HCT116 (cell line): ENCODE measurements at regions not wholly inside any gene's neighbourhood (a gene's known extent, or its start where the extent isn't known, plus 50 kb on each side); places are given as distances from the start of the nearest gene placed in this dataset.

ENCODE experiments used
- ATAC-seq: fragments of 200-7000 bp; cut with Tn5 transposase; 2 replicates; pipeline ENCODE4 v1.9.1; 2020; ENCODE audit warnings: mild to moderate bottlenecking, moderate library complexity
- BruUV-seq: library from RNA; stranded (reverse); fragments of 400-500 nt; replicated peaks from 2 replicates; lab custom pipeline; 2021; lab: Mats Ljungman, UMichigan
- CTCF ChIA-PET: fragments of 300-600 bp; sonication (Branson Sonifier 250); formaldehyde crosslinking; loops from one replicate; lab custom pipeline; 2021; ENCODE audit warnings: antibody characterized with exemption; lab: Charles Lee
- POLR2A ChIA-PET: fragments of 300-600, 350-600 bp; sonication (Branson Sonifier 250); formaldehyde crosslinking; loops from one replicate; lab custom pipeline; 2021; ENCODE audit warnings: antibody characterized with exemption; lab: Charles Lee
- RAD21 ChIA-PET, 2 experiments: fragments of 300-600 bp; sonication (Branson Sonifier 250); formaldehyde crosslinking; loops; one replicate each; lab custom pipeline; 2023; ENCODE audit warnings: low total read pairs in 2 of 2; ENCODE audit not compliant: uncharacterized antibody in 2 of 2, unreplicated experiment in 2 of 2, low non-redundant PET in 1 of 2; lab: Charles Lee
- DNase-seq: peaks from one replicate; pipeline ENCODE4 v3.0.0-alpha.2; 2010; ENCODE audit warnings: low read depth, low spot score
- H2AFZ ChIP-seq: fragments of 200-600 bp; shearing (Covaris generic), sonication (generic); 2 replicates; pipeline ENCODE4 v1.6.1; 2017; ENCODE audit warnings: low read depth, mixed run types, mixed read lengths, antibody characterized with exemption, low read length; ENCODE audit not compliant: poor library complexity, severe bottlenecking
- H3K27ac ChIP-seq: 2 replicates; pipeline ENCODE4 v1.5.1; 2012; ENCODE audit warnings: low read depth, low read length
- H3K27me3 ChIP-seq: fragments of 200-600 bp; sonication (generic); 2 replicates; pipeline ENCODE4 v1.6.1; 2016; ENCODE audit warnings: mixed run types, low read length, mixed read lengths; ENCODE audit not compliant: insufficient read depth
- H3K36me3 ChIP-seq, 2 experiments: fragments of 200-500 bp in 1 of 2; fragments of 200-600 bp in 1 of 2; sonication (Bioruptor generic) in 1 of 2; sonication (generic) in 1 of 2; 2 replicates each; pipeline versions ENCODE4 v1.5.1 to v1.6.1; 2014 to 2016; ENCODE audit warnings: low read length in 2 of 2, inconsistent platforms in 1 of 2, mixed read lengths in 1 of 2, mixed run types in 1 of 2; ENCODE audit not compliant: insufficient read depth in 2 of 2, control insufficient read depth in 1 of 2
- H3K4me1 ChIP-seq, 2 experiments: fragments of 200-600 bp in 1 of 2; sonication (generic) in 1 of 2; 2 replicates each; pipeline versions ENCODE4 v1.5.1 to v1.6.1; 2012 to 2017; ENCODE audit warnings: low read length in 2 of 2, inconsistent platforms in 1 of 2, mild to moderate bottlenecking in 1 of 2, mixed read lengths in 1 of 2, mixed run types in 1 of 2, moderate library complexity in 1 of 2; ENCODE audit not compliant: insufficient read depth in 2 of 2, control insufficient read depth in 1 of 2
- H3K4me2 ChIP-seq: fragments of 200-600 bp; sonication (generic); 2 replicates; pipeline ENCODE4 v1.6.1; 2017; ENCODE audit warnings: mixed run types, low read length, mixed read lengths
- H3K4me3 ChIP-seq, 2 experiments: fragments of 200-600 bp in 1 of 2; sonication (generic) in 1 of 2; replicated peaks in 1 of 2; 2 replicates each; pipeline ENCODE4 v1.5.1; 2011 to 2016; ENCODE audit warnings: low read length in 2 of 2, control low read depth in 1 of 2, low read depth in 1 of 2, mild to moderate bottlenecking in 1 of 2, mixed read lengths in 1 of 2, mixed run types in 1 of 2
- H3K79me2 ChIP-seq: fragments of 200-600 bp; sonication (generic); 2 replicates; pipeline ENCODE4 v1.6.1; 2017; ENCODE audit warnings: mild to moderate bottlenecking, mixed run types, low read length, moderate library complexity, mixed read lengths; ENCODE audit not compliant: insufficient read depth
- H3K9ac ChIP-seq: fragments of 200-600 bp; sonication (generic); 2 replicates; pipeline ENCODE4 v1.6.1; 2016; ENCODE audit warnings: low read length, mixed read lengths
- H3K9me2 ChIP-seq: fragments of 200-600 bp; sonication (generic), shearing (Covaris generic); 2 replicates; pipeline ENCODE4 v1.6.1; 2017; ENCODE audit warnings: mixed run types, mild to moderate bottlenecking, moderate library complexity; ENCODE audit not compliant: insufficient read depth
- H3K9me3 ChIP-seq, 2 experiments: fragments of 200-500 bp in 1 of 2; fragments of 200-600 bp in 1 of 2; sonication (Bioruptor generic) in 1 of 2; sonication (generic) in 1 of 2; 2 replicates each; pipeline ENCODE4 v1.6.1; 2014 to 2017; ENCODE audit warnings: low read length in 2 of 2, mixed read lengths in 2 of 2, inconsistent platforms in 1 of 2, low read depth in 1 of 2, mild to moderate bottlenecking in 1 of 2, mixed run types in 1 of 2, moderate library complexity in 1 of 2; ENCODE audit not compliant: control insufficient read depth in 1 of 2, insufficient read depth in 1 of 2
- H4K20me1 ChIP-seq: fragments of 200-600 bp; sonication (generic), shearing (Covaris generic); 2 replicates; pipeline ENCODE4 v1.6.1; 2017; ENCODE audit warnings: mixed run types, mild to moderate bottlenecking, moderate library complexity; ENCODE audit not compliant: insufficient read depth
- CEBPB ChIP-seq: IDR thresholded peaks from 2 replicates; pipeline ENCODE4 v1.6.1; 2012; ENCODE audit warnings: low read depth
- EGR1 ChIP-seq: IDR thresholded peaks from 2 replicates; pipeline ENCODE4 v1.6.1; 2012; ENCODE audit warnings: low read depth
- ELF1 ChIP-seq: IDR thresholded peaks from 2 replicates; pipeline ENCODE4 v1.6.1; 2012; ENCODE audit warnings: low read depth, borderline replicate concordance
- EZH2 ChIP-seq: fragments of 200-600 bp; sonication (generic); IDR thresholded peaks from 2 replicates; pipeline ENCODE4 v1.6.1; 2017; ENCODE audit warnings: antibody characterized with exemption, mixed run types
- EZH2phosphoT487 ChIP-seq: fragments of 200-600 bp; IDR thresholded peaks from 2 replicates; pipeline ENCODE4 v1.6.1; 2018; ENCODE audit warnings: antibody characterized with exemption, borderline replicate concordance
- FOSL1 ChIP-seq: IDR thresholded peaks from 2 replicates; pipeline ENCODE4 v1.6.1; 2012; ENCODE audit warnings: low read depth
- JUND ChIP-seq: IDR thresholded peaks from 2 replicates; pipeline ENCODE4 v1.6.1; 2012
- POLR2AphosphoS5 ChIP-seq: IDR thresholded peaks from 2 replicates; pipeline ENCODE4 v1.6.1; 2011; ENCODE audit warnings: mild to moderate bottlenecking, low read depth, low read length, moderate library complexity
- RAD21 ChIP-seq: IDR thresholded peaks from 2 replicates; pipeline ENCODE4 v1.6.1; 2012; ENCODE audit warnings: low read depth, mild to moderate bottlenecking
- SP1 ChIP-seq: IDR thresholded peaks from 2 replicates; pipeline ENCODE4 v1.6.1; 2012; ENCODE audit warnings: low read depth
- SRF ChIP-seq: IDR thresholded peaks from 2 replicates; pipeline ENCODE4 v1.6.1; 2012; ENCODE audit warnings: low read depth
- TCF7L2 ChIP-seq: IDR thresholded peaks from 2 replicates; pipeline ENCODE4 v1.7.0; 2011; ENCODE audit warnings: borderline replicate concordance, inconsistent platforms; ENCODE audit not compliant: insufficient read depth, insufficient read length; ENCODE audit errors: extremely low read depth
- YY1 ChIP-seq: IDR thresholded peaks from 2 replicates; pipeline ENCODE4 v1.6.1; 2011; ENCODE audit warnings: low read length, low read depth, moderate library complexity, mild to moderate bottlenecking; ENCODE audit not compliant: insufficient replicate concordance; ENCODE audit errors: extremely low read depth
- ZFX ChIP-seq: fragments of 450-650 bp; IDR thresholded peaks from 2 replicates; pipeline ENCODE4 v1.6.1; 2017
- ZNF274 ChIP-seq: fragments of 200-500 bp; sonication (Bioruptor generic); IDR thresholded peaks from 2 replicates; pipeline ENCODE4 v1.6.1; 2014; ENCODE audit warnings: mild to moderate bottlenecking, low read depth, low read length, inconsistent platforms
- intact Hi-C: fragments of 100-400 bp; cut with micrococcal nuclease; formaldehyde crosslinking; loops from 2 replicates; pipeline ENCODE4 v1.10.0; 2022
- TF ChIP-seq, protein P1 (sequence below), 3 experiments: fragments of 200-600 bp in 1 of 3; sonication (generic) in 1 of 3; IDR thresholded peaks in 2 of 3; conservative IDR thresholded peaks in 1 of 3; 2 replicates each; pipeline ENCODE4 v1.5.1; 2012 to 2017; ENCODE audit warnings: low read depth in 2 of 3, low read length in 2 of 3, antibody characterized with exemption in 1 of 3, borderline replicate concordance in 1 of 3, control low read depth in 1 of 3, mild to moderate bottlenecking in 1 of 3, mixed read lengths in 1 of 3, mixed run types in 1 of 3, moderate library complexity in 1 of 3; ENCODE audit not compliant: insufficient read depth in 1 of 3
- TF ChIP-seq, protein P2 (sequence below): IDR thresholded peaks from 2 replicates; pipeline ENCODE4 v1.6.1; 2012
- TF ChIP-seq, protein P3 (sequence below): IDR thresholded peaks from 2 replicates; pipeline ENCODE4 v1.6.1; 2012

DNA sequence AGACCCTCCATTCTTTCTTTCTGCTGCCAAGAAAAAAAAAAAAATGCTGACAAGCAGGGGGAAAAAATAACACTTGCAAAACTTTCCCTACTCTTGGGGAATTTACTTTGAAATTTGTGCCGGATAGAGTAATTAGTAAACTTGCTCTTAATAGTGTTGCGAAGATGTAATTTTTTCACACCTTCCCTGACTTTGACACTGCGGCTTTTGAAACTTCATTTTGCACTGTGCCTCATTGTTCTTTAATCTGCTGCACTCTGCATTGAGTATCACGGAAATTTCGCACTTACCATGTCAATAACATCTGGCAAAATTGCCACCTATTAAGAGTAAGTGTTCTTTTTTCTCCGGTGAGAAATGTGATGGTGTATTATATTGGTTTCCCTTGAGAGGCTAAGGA lies 596.1 kb downstream of the VRK1 start:
- RAD21 ChIA-PET: no interaction called here
- no peak for ATAC-seq

GRCh38 chr14:97395068-97395467 lies 597.9 kb downstream of the VRK1 start:
- DNase-seq (no peak), ATAC-seq (0 out of 2 replicates have a peak, but pooled peaks have one; percentile 40)
- Histone ChIP-seq H3K36me3 (no peaks in the 10 kb centered on the region), H3K27me3 (no peaks in the 10 kb centered on the region), H3K27ac (no peak overlapping the region), H4K20me1 (no peaks in the 10 kb centered on the region), H3K4me1 (no peaks in the 10 kb centered on the region), H3K4me2 (no peak overlapping the region), H3K9me2 (no peaks in the 10 kb centered on the region), H3K9ac (no peak overlapping the region), H2AFZ (no peak overlapping the region), H3K79me2 (no peaks in the 10 kb centered on the region), H3K9me3 (no peaks in the 10 kb centered on the region), H3K4me3 (no peak overlapping the region)
- POLR2A ChIA-PET: no interaction called here
- RAD21 ChIA-PET: no interaction called here
- intact Hi-C loops: no loop called here
- no TSS peak for BruUV-seq
- CTCF ChIA-PET: no interaction called here
- TF ChIP-seq TCF7L2: no peak
- no peak for TF ChIP-seq YY1
- TF ChIP-seq JUND: no peak
- no peak for TF ChIP-seq EZH2phosphoT487
- no peak for TF ChIP-seq EGR1
- TF ChIP-seq, protein P1, sequence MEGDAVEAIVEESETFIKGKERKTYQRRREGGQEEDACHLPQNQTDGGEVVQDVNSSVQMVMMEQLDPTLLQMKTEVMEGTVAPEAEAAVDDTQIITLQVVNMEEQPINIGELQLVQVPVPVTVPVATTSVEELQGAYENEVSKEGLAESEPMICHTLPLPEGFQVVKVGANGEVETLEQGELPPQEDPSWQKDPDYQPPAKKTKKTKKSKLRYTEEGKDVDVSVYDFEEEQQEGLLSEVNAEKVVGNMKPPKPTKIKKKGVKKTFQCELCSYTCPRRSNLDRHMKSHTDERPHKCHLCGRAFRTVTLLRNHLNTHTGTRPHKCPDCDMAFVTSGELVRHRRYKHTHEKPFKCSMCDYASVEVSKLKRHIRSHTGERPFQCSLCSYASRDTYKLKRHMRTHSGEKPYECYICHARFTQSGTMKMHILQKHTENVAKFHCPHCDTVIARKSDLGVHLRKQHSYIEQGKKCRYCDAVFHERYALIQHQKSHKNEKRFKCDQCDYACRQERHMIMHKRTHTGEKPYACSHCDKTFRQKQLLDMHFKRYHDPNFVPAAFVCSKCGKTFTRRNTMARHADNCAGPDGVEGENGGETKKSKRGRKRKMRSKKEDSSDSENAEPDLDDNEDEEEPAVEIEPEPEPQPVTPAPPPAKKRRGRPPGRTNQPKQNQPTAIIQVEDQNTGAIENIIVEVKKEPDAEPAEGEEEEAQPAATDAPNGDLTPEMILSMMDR (IDR thresholded peaks at IDR 0.05 in 2 of 3, conservative IDR thresholded peaks at IDR 0.05 in 1 of 3; ENCODE audit: borderline replicate concordance in 1 of 3, insufficient read depth in 1 of 3, low read depth in 2 of 3, low read length in 2 of 3): no peak
- no peak for TF ChIP-seq POLR2AphosphoS5
- TF ChIP-seq, protein P2, sequence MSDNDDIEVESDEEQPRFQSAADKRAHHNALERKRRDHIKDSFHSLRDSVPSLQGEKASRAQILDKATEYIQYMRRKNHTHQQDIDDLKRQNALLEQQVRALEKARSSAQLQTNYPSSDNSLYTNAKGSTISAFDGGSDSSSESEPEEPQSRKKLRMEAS: no peak
- no peak for TF ChIP-seq SRF
- no peak for TF ChIP-seq ZFX
- TF ChIP-seq FOSL1: no peak
- TF ChIP-seq, protein P3, sequence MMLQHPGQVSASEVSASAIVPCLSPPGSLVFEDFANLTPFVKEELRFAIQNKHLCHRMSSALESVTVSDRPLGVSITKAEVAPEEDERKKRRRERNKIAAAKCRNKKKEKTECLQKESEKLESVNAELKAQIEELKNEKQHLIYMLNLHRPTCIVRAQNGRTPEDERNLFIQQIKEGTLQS: no peak
- TF ChIP-seq ELF1: no peak
- no peak for TF ChIP-seq SP1

More for the DNA sequence above, 596.1 kb downstream of the VRK1 start:
- BruUV-seq: no TSS peak
- TF ChIP-seq SRF (no peak), CEBPB (no peak), TCF7L2 (no peak), POLR2AphosphoS5 (no peak), ELF1 (no peak), RAD21 (no peak), YY1 (no peak), EZH2 (no peak), JUND (no peak), ZNF274 (no peak), EGR1 (no peak)
- TF ChIP-seq, protein P3: no peak
- TF ChIP-seq, protein P2: no peak
- Histone ChIP-seq H3K4me1 (no peaks in the 10 kb centered on the region), H3K79me2 (no peaks in the 10 kb centered on the region), H2AFZ (no peak overlapping the region), H3K9me2 (no peaks in the 10 kb centered on the region), H3K27ac (no peak overlapping the region), H3K4me2 (no peak overlapping the region), H4K20me1 (no peaks in the 10 kb centered on the region), H3K4me3 (no peak overlapping the region), H3K36me3 (no peaks in the 10 kb centered on the region), H3K9me3 (no peaks in the 10 kb centered on the region), H3K27me3 (no peaks in the 10 kb centered on the region), H3K9ac (no peak overlapping the region)
- intact Hi-C loops: no loop called here
- POLR2A ChIA-PET: no interaction called here
- CTCF ChIA-PET: no interaction called here
- no peak for DNase-seq
